Left lung (tissue), 4 donors: ENCODE measurements at regions not wholly inside any gene's neighbourhood (a gene's known extent, or its start where the extent isn't known, plus 50 kb on each side); places are given as distances from the start of the nearest gene placed in this dataset.
"Not testable (repeated sequence)": the region's sequence is repeated elsewhere in the genome, so short reads cannot be mapped to it uniquely, and the experiment has no call there.

ENCODE experiments used
- ATAC-seq: fragments of 200-7000 bp; cut with Tn5 transposase; one replicate; pipeline ENCODE4 v1.9.1; 2020; ENCODE audit warnings: moderate library complexity
- DNase-seq, 4 donors: peaks; one replicate each; pipeline ENCODE4 v3.0.0-alpha.2; 2013 to 2020
- H3K27ac ChIP-seq, 2 donors: fragments of 200-600 bp; sonication (generic) in 1 of 2; one replicate each; pipeline versions ENCODE4 v1.5.0 to v1.8.0; 2020 to 2021
- H3K27me3 ChIP-seq, 2 donors: fragments of 200-600 bp; sonication (generic) in 1 of 2; one replicate each; pipeline versions ENCODE4 v1.5.0 to v1.8.0; 2020 to 2021
- H3K36me3 ChIP-seq, 2 donors: fragments of 200-600 bp; sonication (generic) in 1 of 2; one replicate each; pipeline versions ENCODE4 v1.5.0 to v1.8.0; 2020 to 2021
- H3K4me1 ChIP-seq, 2 donors: fragments of 200-600 bp; one replicate each; pipeline ENCODE4 v1.8.0; 2021
- H3K4me3 ChIP-seq, 2 donors: fragments of 200-600 bp; sonication (generic) in 1 of 2; one replicate each; pipeline versions ENCODE4 v1.5.0 to v1.8.0; 2020 to 2021; ENCODE audit warnings: mild to moderate bottlenecking in 1 of 2
- H3K9me3 ChIP-seq, 2 donors: fragments of 200-600 bp; sonication (generic) in 1 of 2; one replicate each; pipeline versions ENCODE4 v1.5.0 to v1.8.0; 2020 to 2021
- CTCF ChIP-seq, 2 donors: fragments of 200-600 bp; sonication (generic) in 1 of 2; IDR thresholded peaks; one replicate each; pipeline versions ENCODE4 v1.5.0 to v1.8.0; 2021; ENCODE audit warnings: antibody characterized with exemption in 2 of 2
- intact Hi-C, 2 donors: fragments of 100-400 bp; cut with DNase I; formaldehyde crosslinking; loops; one replicate each; pipeline versions ENCODE4 v1.11.2 to v1.14.2; 2022
- donor health status: DM: no; HTN: yes; CAD: no.
- donor health status: DM: no; HTN: no; CAD: no.

GRCh38 chr10:109047856-109048255, 875.5 kb downstream of the XPNPEP1 start:
- Histone ChIP-seq H3K36me3 (no peaks in the 10 kb centered on the region), H3K27ac (no peak overlapping the region), H3K4me1 (no peaks in the 10 kb centered on the region), H3K27me3 (no peaks in the 10 kb centered on the region), H3K4me3 (no peak overlapping the region), H3K9me3 (peaks cover 0 to 16% of the 10 kb centered on the region in 2 donors)
- ATAC-seq: no peak
- intact Hi-C loops: no loop called here
- TF ChIP-seq CTCF (IDR thresholded peaks at IDR 0.05): no peak
- DNase-seq: peak in 1 of 4 donors; percentile 58

- intact Hi-C loops, H3K36me3 ChIP-seq, H3K27ac ChIP-seq, H3K4me3 ChIP-seq, ATAC-seq, H3K27me3 ChIP-seq, DNase-seq, H3K4me1 ChIP-seq: not testable (repeated sequence)
- H3K9me3 ChIP-seq: peaks cover 0 to 27% of the 10 kb centered on the region in 2 donors
Observed at GRCh38 chr10:109046427-109046826, 876.9 kb downstream of the XPNPEP1 start.

- H3K27ac ChIP-seq: no peak overlapping the region
- H3K36me3 ChIP-seq: no peaks in the 10 kb centered on the region
- intact Hi-C loops: no loop called here
- ATAC-seq (no peak), DNase-seq (peak in 1 of 4 donors; percentile 79)
- H3K9me3 ChIP-seq: peaks cover 0 to 23% of the 10 kb centered on the region in 2 donors
- no peak for TF ChIP-seq CTCF (IDR thresholded peaks at IDR 0.05)
- no peaks in the 10 kb centered on the region for H3K4me1 ChIP-seq
- H3K4me3 ChIP-seq: no peak overlapping the region
- no peaks in the 10 kb centered on the region for H3K27me3 ChIP-seq
Observed at GRCh38 chr10:109040622-109041021, 882.7 kb downstream of the XPNPEP1 start.

GRCh38 chr10:109037978-109038377, 885.3 kb downstream of the XPNPEP1 start:
- intact Hi-C loops: no loop called here
- TF ChIP-seq CTCF (IDR thresholded peaks at IDR 0.05): no peak
- H3K9me3 ChIP-seq: peaks cover 0 to 21% of the 10 kb centered on the region in 2 donors

GRCh38 chr10:109030581-109031210, 892.6 kb downstream of the XPNPEP1 start:
- intact Hi-C loops: no loop called here
- H3K27ac ChIP-seq: no peak overlapping the region
- no peaks in the 10 kb centered on the region for H3K4me1 ChIP-seq
- no peak overlapping the region for H3K4me3 ChIP-seq
- no peaks in the 10 kb centered on the region for H3K9me3 ChIP-seq
- no peak for DNase-seq
- H3K36me3 ChIP-seq: no peaks in the 10 kb centered on the region
- H3K27me3 ChIP-seq: no peaks in the 10 kb centered on the region
- no peak for ATAC-seq
- no peak for TF ChIP-seq CTCF (IDR thresholded peaks at IDR 0.05)

More at GRCh38 chr10:109037978-109038377, 885.3 kb downstream of the XPNPEP1 start:
- ATAC-seq (no peak), DNase-seq (no peak)
- H3K27ac ChIP-seq: no peak overlapping the region
- H3K4me1 ChIP-seq: no peaks in the 10 kb centered on the region
- no peak overlapping the region for H3K4me3 ChIP-seq
- no peaks in the 10 kb centered on the region for H3K27me3 ChIP-seq
- H3K36me3 ChIP-seq: no peaks in the 10 kb centered on the region

- Histone ChIP-seq H3K4me3 (no peak overlapping the region), H3K27ac (no peak overlapping the region), H3K4me1 (no peaks in the 10 kb centered on the region), H3K9me3 (no peaks in the 10 kb centered on the region), H3K36me3 (no peaks in the 10 kb centered on the region), H3K27me3 (no peaks in the 10 kb centered on the region)
- DNase-seq (no peak), ATAC-seq (no peak)
- TF ChIP-seq CTCF (IDR thresholded peaks at IDR 0.05): no peak
- intact Hi-C loops: no loop called here
Observed at GRCh38 chr10:109029870-109030269, 893.4 kb downstream of the XPNPEP1 start.
